GM23248 (cell line): ENCODE measurements at regions not wholly inside any gene's neighbourhood (a gene's known extent, or its start where the extent isn't known, plus 50 kb on each side); places are given as distances from the start of the nearest gene placed in this dataset.

Experiments
- EZH2 ChIP-seq: fragments of 200-600 bp; sonication (generic); IDR thresholded peaks from 2 replicates; pipeline ENCODE4 v1.6.1; 2018; ENCODE audit warnings: antibody characterized with exemption, mild to moderate bottlenecking; ENCODE audit not compliant: insufficient read depth, poor library complexity, severe bottlenecking
- EZH2phosphoT487 ChIP-seq: fragments of 200-600 bp; sonication (generic); IDR thresholded peaks from 2 replicates; pipeline ENCODE4 v1.6.1; 2018; ENCODE audit warnings: antibody characterized with exemption, moderate library complexity, mild to moderate bottlenecking, low read depth; ENCODE audit not compliant: insufficient read depth

DNA sequence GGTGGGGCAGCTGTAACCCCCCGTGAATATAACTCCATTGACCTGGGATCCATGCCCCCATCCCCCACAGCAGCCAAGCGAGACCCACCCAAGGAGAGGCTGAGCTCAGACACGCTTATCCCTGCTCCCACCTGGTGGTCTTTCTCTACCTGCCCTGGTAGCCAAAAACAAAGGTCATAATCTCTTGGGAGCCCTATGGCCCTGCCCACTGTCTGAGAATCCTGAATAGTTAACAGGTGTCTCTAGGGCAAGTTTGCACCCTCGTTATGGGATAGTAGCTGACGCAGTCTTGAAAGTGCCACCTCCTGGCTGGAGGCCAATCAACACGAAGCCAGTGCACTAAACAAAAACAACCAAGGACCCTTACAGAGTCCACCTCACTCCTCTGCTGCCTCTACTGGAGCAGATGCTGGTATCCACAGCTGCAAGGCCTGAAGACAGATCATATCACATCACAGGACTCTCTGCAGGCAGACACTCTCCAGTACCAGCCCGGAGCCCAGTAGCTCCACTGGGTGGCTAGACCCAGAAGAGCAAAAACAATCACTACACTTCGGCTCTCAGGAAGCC, 134.3 kb upstream of the C1orf174 start:
- TF ChIP-seq EZH2 (no peak), EZH2phosphoT487 (no peak)
